Liver (tissue), 8 donors: ENCODE measurements at regions not wholly inside any gene's neighbourhood (a gene's known extent, or its start where the extent isn't known, plus 50 kb on each side); places are given as distances from the start of the nearest gene placed in this dataset.

Experiments used
- DNase-seq: peaks from one replicate; pipeline ENCODE4 v3.0.0-alpha.2; 2017; ENCODE audit warnings: low spot score
- H3K27ac ChIP-seq, 2 donors: one replicate each; pipeline ENCODE4 v1.7.0; 2013; ENCODE audit warnings: inconsistent platforms in 2 of 2, low read length in 2 of 2, control low read depth in 1 of 2, low read depth in 1 of 2, mild to moderate bottlenecking in 1 of 2
- H3K27me3 ChIP-seq, 4 donors: one replicate each; pipeline versions ENCODE4 v1.6.1 to v1.7.0; 2013; ENCODE audit warnings: low read length in 3 of 4, inconsistent platforms in 1 of 4, mild to moderate bottlenecking in 1 of 4, moderate library complexity in 1 of 4; ENCODE audit not compliant: control insufficient read depth in 4 of 4, insufficient read depth in 4 of 4
- H3K36me3 ChIP-seq, 4 donors: one replicate each; pipeline versions ENCODE4 v1.6.1 to v1.7.0; 2013; ENCODE audit warnings: low read length in 3 of 4, mild to moderate bottlenecking in 3 of 4, low read depth in 1 of 4, moderate library complexity in 1 of 4; ENCODE audit not compliant: control insufficient read depth in 4 of 4, insufficient read depth in 3 of 4
- H3K4me1 ChIP-seq, 4 donors: one replicate each; pipeline versions ENCODE4 v1.6.1 to v1.7.0; 2013; ENCODE audit warnings: low read length in 3 of 4, mild to moderate bottlenecking in 3 of 4, moderate library complexity in 1 of 4; ENCODE audit not compliant: control insufficient read depth in 4 of 4, insufficient read depth in 4 of 4
- H3K4me3 ChIP-seq, 3 donors: one replicate each; pipeline versions ENCODE4 v1.6.1 to v1.7.0; 2013; ENCODE audit warnings: low read length in 3 of 3, control low read depth in 1 of 3, low read depth in 1 of 3, mild to moderate bottlenecking in 1 of 3
- H3K9ac ChIP-seq, 2 donors: one replicate each; pipeline ENCODE4 v1.7.0; 2013; ENCODE audit warnings: low read length in 2 of 2, mild to moderate bottlenecking in 2 of 2, moderate library complexity in 2 of 2, control low read depth in 1 of 2, low read depth in 1 of 2
- H3K9me3 ChIP-seq, 4 donors: one replicate each; pipeline versions ENCODE4 v1.6.1 to v1.7.0; 2013; ENCODE audit warnings: low read length in 3 of 4; ENCODE audit not compliant: control insufficient read depth in 4 of 4
- ATF3 ChIP-seq: IDR thresholded peaks from 2 replicates; pipeline ENCODE4 v1.6.1; 2016; ENCODE audit warnings: antibody characterized with exemption
- CTCF ChIP-seq: fragments of 150-350 bp; IDR thresholded peaks from 2 replicates; pipeline ENCODE4 v1.5.1; 2017; ENCODE audit warnings: improper control_type of control experiment, low read depth, low read length; ENCODE audit not compliant: missing input control
- EGR1 ChIP-seq, 2 donors: IDR thresholded peaks; 2 replicates each; pipeline ENCODE4 v1.6.1; 2016 to 2018; ENCODE audit warnings: antibody characterized with exemption in 2 of 2, low read depth in 2 of 2
- FOXA1 ChIP-seq: IDR thresholded peaks from 2 replicates; pipeline ENCODE4 v1.6.1; 2016; ENCODE audit warnings: antibody characterized with exemption
- FOXA2 ChIP-seq: IDR thresholded peaks from 2 replicates; pipeline ENCODE4 v1.6.1; 2016; ENCODE audit warnings: antibody characterized with exemption
- GABPA ChIP-seq, 2 donors: IDR thresholded peaks in 1 of 2; conservative IDR thresholded peaks in 1 of 2; 2 replicates each; pipeline ENCODE4 v1.6.1; 2016; ENCODE audit warnings: antibody characterized with exemption in 2 of 2, mild to moderate bottlenecking in 1 of 2, moderate library complexity in 1 of 2
- HNF4A ChIP-seq, 2 donors: conservative IDR thresholded peaks; 2 replicates each; pipeline ENCODE4 v1.6.1; 2016; ENCODE audit warnings: antibody characterized with exemption in 2 of 2, mild to moderate bottlenecking in 2 of 2
- HNF4G ChIP-seq: IDR thresholded peaks from 2 replicates; pipeline ENCODE4 v1.6.1; 2016; ENCODE audit warnings: antibody characterized with exemption
- JUND ChIP-seq, 2 donors: IDR thresholded peaks; 2 replicates each; pipeline ENCODE4 v1.6.1; 2016; ENCODE audit warnings: antibody characterized with exemption in 2 of 2
- MAX ChIP-seq: IDR thresholded peaks from 2 replicates; pipeline ENCODE4 v1.6.1; 2016; ENCODE audit warnings: antibody characterized with exemption
- NR2F2 ChIP-seq: IDR thresholded peaks from 2 replicates; pipeline ENCODE4 v1.6.1; 2016; ENCODE audit warnings: antibody characterized with exemption
- RAD21 ChIP-seq, 2 donors: IDR thresholded peaks; 2 replicates each; pipeline ENCODE4 v1.6.1; 2016; ENCODE audit warnings: antibody characterized with exemption in 2 of 2, mild to moderate bottlenecking in 2 of 2
- REST ChIP-seq: IDR thresholded peaks from 2 replicates; pipeline ENCODE4 v1.6.1; 2016; ENCODE audit warnings: antibody characterized with exemption, mild to moderate bottlenecking
- RXRA ChIP-seq, 2 donors: IDR thresholded peaks; 2 replicates each; pipeline ENCODE4 v1.6.1; 2017 to 2018; ENCODE audit warnings: antibody characterized with exemption in 2 of 2, mild to moderate bottlenecking in 1 of 2
- SP1 ChIP-seq: IDR thresholded peaks from 2 replicates; pipeline ENCODE4 v1.6.1; 2018; ENCODE audit warnings: antibody characterized with exemption, mild to moderate bottlenecking
- YY1 ChIP-seq: IDR thresholded peaks from 2 replicates; pipeline ENCODE4 v1.6.1; 2016; ENCODE audit warnings: antibody characterized with exemption, mild to moderate bottlenecking
- ZBTB33 ChIP-seq: IDR thresholded peaks from 2 replicates; pipeline ENCODE4 v1.6.1; 2016; ENCODE audit warnings: antibody characterized with exemption
- WGBS: extraction: QIAGEN DNeasy Blood & Tissue Kit; methylation state at CpG from one replicate; pipeline ENCODE4 v1.1.7; 2013; 5-methylcytosine and 5-hydroxymethylcytosine counted together
- donor health status: healthy.
- donor health status: healthy.
- donor health status: healthy.
- donor health status: healthy.
- donor health status: healthy.

GRCh38 chr2:217356781-217357180 is 496.9 kb upstream of the TNP1 start:
- no peaks in the 10 kb centered on the region for H3K9me3 ChIP-seq
- peaks cover 0 to 3% (median 0%) of the 10 kb centered on the region in 4 donors for H3K27me3 ChIP-seq
- no peak overlapping the region for H3K9ac ChIP-seq
- no peak overlapping the region for H3K4me3 ChIP-seq
- no peak for TF ChIP-seq YY1
- no peak for TF ChIP-seq RXRA (IDR thresholded peaks at IDR 0.05)
- no peak for TF ChIP-seq SP1
- TF ChIP-seq JUND (IDR thresholded peaks at IDR 0.05): no peak
- TF ChIP-seq FOXA2: no peak
- TF ChIP-seq REST: no peak
- TF ChIP-seq HNF4A (conservative IDR thresholded peaks at IDR 0.05): no peak
- TF ChIP-seq EGR1 (IDR thresholded peaks at IDR 0.05; ENCODE audit: low read depth in 2 of 2): no peak
- no peak for TF ChIP-seq HNF4G
- no peak for TF ChIP-seq RAD21 (IDR thresholded peaks at IDR 0.05)
- TF ChIP-seq MAX: no peak
- no peak for TF ChIP-seq GABPA (IDR thresholded peaks at IDR 0.05 in 1 of 2, conservative IDR thresholded peaks at IDR 0.05 in 1 of 2)
- no peak for TF ChIP-seq ATF3
- TF ChIP-seq FOXA1: no peak
- TF ChIP-seq NR2F2: no peak
- no peak for TF ChIP-seq ZBTB33
- no peak for TF ChIP-seq CTCF
- 73% methylated on average over 7 of the region's 7 CpGs for WGBS
- no peaks in the 10 kb centered on the region for H3K36me3 ChIP-seq
- H3K4me1 ChIP-seq: no peaks in the 10 kb centered on the region
- no peak for DNase-seq
- no peak overlapping the region for H3K27ac ChIP-seq

GRCh38 chr2:217356142-217356541 is 496.3 kb upstream of the TNP1 start:
- 94% methylated on average over 1 of the region's 1 CpG for WGBS
- Histone ChIP-seq H3K4me3 (no peak overlapping the region), H3K9ac (no peak overlapping the region), H3K27ac (no peak overlapping the region), H3K27me3 (peaks cover 0 to 3% (median 0%) of the 10 kb centered on the region in 4 donors), H3K9me3 (no peaks in the 10 kb centered on the region), H3K4me1 (no peaks in the 10 kb centered on the region), H3K36me3 (no peaks in the 10 kb centered on the region)
- TF ChIP-seq CTCF (no peak), RXRA (IDR thresholded peaks at IDR 0.05) (no peak), YY1 (no peak)
- no peak for DNase-seq
